Right ventricle myocardium inferior (tissue), 1 donor: ENCODE measurements at regions not wholly inside any gene's neighbourhood (a gene's known extent, or its start where the extent isn't known, plus 50 kb on each side); places are given as distances from the start of the nearest gene placed in this dataset.

ENCODE experiments used
- ATAC-seq: fragments of 200-7000 bp; cut with Tn5 transposase; one replicate; pipeline ENCODE4 v1.9.1; 2020; ENCODE audit warnings: mild to moderate bottlenecking, moderate library complexity
- DNase-seq: peaks from one replicate; pipeline ENCODE4 v3.0.0; 2021; ENCODE audit errors: missing footprints
- intact Hi-C: fragments of 100-400 bp; cut with DNase I; formaldehyde crosslinking; loops from one replicate; pipeline ENCODE4 v1.11.0; 2022
- donor health status: DM: no; HTN: yes; CAD: no; lungs with severe emphysema.

DNA sequence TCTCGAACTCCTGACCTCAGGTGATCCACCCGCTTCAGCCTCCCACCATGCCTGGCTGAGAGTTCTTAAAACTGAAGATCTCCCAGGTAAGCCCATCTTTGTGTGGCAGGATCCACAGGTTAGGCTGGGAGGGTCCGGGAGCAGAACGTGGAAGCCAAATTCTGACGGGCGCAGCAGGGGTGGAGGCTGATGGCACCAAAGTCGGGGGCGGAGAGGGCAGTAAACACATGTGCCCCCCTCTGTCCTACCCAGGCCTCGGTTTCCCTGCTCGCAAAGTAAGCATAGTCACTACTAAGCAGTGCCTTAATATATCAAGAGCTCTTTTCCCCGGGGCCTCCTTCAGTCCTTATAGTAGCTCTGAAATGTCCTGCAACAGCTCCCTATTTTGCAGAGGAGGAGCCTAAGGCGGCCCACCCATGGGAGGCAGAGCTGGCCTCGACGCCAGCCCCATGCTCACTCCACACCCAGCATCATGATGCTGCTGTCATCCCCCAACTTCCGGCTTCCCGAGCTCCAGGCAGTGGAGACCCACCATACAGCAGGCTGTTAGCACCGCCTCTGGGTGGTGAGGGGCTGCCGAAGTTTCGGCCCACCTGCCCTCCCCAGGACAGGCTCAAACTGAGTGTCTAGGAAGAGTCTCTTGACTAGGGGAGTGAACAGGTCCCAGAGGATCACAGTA is 230.0 kb downstream of the CTTN start:
- intact Hi-C loops = no loop called here
- DNase-seq (no peak), ATAC-seq (no peak)

DNA sequence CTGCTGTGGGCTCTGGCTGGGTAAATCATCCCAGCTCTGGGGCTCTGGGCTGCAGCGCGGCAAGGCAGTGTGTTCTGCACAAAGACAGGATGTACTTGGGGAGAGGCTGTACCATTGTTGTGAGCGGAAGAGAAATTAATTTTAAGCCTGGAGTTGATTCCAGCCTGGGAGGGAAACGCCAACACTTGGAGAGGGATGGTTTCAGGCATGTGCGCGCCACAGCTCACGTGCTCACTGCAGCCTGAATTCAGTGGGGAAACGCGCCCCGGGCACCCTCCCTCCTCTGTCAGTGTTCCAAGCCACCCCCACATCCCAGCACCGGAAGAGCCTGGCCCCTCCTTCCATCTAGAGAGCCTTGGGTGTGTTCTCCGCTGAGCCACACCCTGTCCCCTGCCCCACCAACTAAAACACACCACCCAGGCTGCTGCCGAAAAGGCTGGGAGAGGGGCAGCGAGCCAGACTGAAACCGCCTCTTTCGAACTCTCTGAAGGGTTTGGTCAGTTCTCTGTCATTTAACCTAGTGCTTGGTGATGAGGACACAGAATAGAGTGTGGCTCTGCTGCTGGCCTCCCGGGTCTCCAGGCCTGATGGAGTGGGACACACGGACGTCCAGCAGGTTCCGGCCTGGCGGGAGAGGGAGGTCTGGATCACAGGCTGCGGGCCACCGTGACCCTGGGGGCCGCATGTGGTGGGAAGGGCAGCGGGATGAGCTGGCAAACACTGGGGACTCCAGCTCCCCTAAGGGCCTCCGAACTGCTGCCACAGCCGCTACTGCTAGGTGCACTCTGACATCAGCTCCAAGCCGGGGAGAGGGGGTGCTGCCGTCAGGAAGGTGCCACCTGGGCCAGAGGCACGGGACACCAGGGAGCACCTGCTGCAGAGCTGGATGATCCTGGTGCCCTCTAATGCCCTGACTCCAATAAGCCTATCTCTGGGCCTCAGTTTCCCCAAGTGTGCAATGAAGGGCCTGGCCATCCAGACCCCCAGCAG is 230.8 kb downstream of the CTTN start:
- DNase-seq (peak; percentile 76), ATAC-seq (peak; percentile 56)
- intact Hi-C loops = no loop called here

DNA sequence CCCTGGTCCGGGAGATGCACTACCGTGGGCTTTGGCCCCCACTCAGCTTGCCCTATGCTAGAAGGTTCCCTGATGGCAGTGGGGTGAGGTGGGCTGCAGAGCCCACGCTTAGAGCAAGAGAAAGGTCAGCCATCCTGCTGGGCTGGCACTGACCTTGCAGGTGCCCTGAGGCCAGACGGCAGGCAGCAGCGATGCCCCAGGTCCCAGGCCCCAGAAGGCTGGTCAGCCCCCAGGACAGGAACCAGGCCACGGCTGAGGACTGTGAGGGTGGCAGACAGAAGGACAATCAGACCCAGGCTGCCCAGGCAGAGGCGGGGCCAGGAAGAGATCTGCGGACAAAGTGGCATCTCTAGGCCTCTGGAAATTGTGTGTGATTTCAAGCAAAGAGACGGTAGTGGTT is 231.7 kb downstream of the CTTN start:
- intact Hi-C loops = no loop called here
- ATAC-seq (no peak), DNase-seq (no peak)

DNA sequence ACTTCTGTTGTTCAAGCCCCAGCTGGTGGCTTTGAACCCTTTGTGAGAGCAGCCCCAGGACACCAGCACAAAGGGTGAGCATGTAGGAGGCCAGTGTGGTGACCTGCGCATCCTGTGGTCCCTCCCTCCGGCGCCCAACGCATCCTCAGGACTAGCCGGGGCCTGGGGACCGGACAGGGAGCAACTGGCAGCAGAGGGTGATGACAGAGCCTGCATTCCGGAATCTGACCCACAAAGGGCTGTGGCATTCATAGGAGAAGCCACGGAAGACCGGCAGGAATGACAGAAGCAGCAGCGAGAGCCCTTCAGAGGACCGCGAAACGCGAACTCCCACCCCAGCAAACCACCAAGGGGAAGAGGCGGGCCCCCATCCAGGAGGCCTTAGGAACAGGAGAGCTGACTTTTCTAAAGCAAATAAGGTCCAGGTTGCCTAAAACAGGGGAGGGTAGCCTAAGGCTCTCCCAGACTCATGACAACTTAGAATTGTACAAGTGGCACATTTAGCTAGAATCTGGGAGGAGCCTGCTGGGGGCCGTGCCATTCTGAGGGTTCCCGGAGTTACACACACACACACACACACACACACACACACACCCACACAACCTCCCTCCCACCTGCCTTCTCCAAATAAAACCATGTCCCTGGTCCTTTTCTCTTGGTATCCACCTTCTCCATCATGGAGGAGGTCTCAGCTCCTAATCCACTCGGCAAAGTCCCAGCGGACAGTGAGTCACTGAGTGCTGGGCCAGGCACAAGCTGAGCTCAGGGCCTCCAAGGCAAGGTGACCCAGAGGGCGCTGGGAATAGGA is 232.7 kb downstream of the CTTN start:
- intact Hi-C loops = no loop called here
- ATAC-seq (no peak), DNase-seq (no peak)

DNA sequence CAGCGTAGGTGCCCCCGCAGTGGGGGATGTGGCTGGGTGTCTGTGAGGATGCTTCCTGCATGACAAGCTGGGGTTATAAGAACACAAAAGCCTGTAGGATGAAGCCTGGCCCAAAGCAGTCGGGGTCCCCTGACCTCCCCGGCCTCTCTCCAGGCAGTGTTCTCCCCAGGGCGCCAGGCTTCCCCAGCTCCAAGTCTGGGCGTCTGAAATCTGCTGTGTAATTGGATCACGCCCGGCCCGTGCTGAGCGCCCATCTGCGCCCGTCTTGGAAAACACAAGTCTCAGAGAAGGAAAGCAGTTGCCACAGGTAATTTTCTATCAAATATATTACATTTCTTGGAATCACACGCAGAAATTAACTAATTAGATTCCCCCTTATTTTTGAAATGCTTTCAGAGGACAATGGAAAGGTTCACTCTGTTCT is 233.3 kb downstream of the CTTN start:
- no peak for ATAC-seq

DNA sequence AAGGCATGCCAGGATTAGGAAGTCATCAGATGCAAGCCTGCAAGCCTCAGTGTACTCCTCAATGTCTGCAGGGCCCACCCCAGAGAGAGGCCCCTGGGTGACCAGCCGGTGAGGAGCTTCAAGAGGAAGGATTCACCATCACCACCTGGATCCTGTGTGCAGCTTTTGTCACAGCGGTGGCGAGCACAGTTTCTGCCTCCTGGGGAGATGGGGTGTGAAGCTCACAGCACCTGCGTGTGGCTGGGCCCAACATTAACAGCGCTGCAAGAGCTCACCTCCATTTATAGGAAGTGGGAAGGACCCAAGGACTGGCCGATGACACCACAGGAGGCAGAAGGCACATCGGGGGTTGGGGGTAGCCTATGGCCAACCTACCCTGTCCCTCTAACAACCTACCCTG is 235.3 kb downstream of the CTTN start:
- intact Hi-C loops = no loop called here

More for the DNA sequence above, 233.3 kb downstream of the CTTN start:
- intact Hi-C loops = no loop called here
- DNase-seq = no peak

DNA sequence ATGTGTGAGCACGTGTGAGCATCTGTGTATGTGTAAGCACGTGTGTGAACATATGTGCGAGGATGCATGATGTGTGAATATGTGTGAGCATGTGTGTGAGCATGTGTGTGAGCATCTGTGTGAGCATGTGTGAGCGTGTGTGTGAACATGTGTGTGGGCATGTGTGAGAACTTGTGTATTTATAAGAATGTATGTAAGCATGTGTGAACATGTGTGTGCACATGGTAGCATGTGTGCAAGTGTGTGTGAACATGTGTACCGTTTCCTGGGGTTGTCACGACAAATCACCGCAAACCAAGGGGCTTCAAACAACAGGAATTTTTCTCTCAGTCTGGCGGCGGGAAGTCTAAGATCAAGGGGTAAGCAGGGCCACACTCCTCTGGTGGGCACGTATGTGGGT is 238.3 kb downstream of the CTTN start:
- DNase-seq = no peak
- intact Hi-C loops = no loop called here
- no peak for ATAC-seq

More for the DNA sequence above, 235.3 kb downstream of the CTTN start:
- no peak for ATAC-seq
- DNase-seq = no peak

DNA sequence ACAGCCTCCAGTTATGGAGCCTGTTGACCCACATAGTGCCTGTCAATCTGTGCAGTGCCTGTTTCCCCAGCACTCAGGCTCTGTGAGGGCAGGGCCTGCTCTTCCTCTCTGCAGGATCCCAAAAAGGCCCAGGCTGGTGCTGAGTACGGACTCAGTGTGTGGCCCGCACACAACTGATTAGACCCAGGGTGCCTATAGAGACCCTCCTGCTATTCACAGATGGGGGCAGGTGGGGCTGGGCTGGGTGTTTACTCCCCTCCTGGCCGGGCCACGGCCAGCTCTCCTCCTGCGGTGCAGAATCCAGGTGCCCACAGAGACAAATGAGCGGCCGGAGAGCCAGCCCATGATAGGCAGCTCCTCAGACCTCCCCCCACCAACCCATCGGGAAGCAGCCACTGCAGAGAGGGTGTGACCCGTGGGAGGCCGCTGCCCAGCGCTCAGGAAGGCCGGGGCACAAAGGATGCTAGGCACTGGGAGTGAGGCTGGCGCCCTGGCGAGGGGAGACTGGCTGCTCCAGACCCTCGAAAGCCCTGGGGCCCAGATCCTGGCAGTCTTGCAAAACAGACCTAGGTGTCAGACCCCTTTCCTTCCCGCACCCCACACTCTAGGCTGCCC is 239.0 kb downstream of the CTTN start:
- ATAC-seq = no peak
- intact Hi-C loops = no loop called here

DNA sequence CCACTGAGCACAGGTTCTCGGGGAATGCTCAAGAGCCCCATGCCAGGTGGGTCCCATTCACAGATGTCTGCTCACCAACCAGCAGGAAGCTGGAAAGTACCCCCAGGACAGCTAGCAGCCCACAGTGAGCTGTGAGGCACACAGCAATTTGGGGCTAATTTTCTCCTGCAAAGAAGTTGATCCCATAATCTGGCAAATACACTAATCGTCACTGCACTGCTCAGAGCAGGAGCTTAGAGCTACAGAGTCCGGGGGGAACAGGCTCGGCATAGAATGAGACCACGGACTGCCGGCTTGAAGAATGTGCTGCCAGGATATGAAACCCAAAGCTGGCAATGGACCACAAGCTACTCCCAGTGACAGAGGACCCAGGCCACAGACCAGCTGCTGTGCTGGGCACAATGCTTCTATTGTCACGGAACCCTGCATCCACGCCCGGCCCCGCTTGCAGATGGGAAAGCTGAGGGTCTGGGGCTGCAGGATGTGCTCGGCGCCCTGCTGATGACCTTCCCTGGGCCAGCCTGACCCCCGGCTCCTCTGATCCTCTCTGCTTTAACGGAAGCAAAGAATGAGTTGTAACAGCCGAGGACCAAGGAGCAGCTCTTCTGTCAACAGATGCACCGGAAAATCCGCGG is 239.7 kb downstream of the CTTN start:
- no peak for ATAC-seq
- DNase-seq = no peak
- intact Hi-C loops = no loop called here

More for the DNA sequence above, 239.0 kb downstream of the CTTN start:
- no peak for DNase-seq

DNA sequence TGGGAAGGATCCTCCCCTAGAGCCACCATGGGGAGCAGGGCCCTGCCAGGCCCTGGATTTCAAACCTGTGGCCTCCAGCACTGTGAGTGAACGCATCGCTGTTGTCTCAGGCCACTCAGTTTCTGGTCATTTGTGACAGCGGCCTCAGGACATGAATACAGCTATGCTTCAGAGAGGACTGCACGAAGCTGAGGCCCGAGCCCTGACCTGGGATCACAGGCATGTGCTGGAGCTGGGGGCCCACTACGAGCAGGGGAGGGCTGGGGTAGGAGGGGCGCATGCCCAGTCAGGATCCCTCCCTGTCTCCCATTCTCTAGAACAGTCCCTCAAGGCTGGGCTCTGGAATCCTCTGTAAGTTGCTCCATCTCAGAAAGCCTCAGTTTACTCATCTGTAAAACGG is 242.1 kb downstream of the CTTN start:
- ATAC-seq (no peak), DNase-seq (no peak)
- intact Hi-C loops = no loop called here

DNA sequence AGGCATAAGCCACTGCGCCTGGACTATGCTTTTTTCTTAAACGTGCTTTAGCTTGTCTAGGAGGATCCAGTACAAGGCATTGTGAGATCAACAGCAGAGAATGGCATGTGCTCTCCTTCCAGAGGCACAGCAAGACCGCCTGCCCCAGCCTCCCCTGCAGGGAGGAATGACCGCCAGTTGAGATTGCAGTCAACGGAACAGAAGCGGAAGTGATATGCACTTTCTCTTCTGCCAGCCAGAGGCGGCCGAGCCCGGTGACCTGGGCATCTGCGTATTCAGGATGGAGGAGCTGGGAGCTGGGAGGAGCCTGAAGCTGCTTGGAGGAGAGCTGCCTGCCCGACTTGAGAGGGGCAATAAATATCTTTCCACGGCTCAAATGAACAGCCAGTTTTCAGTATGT is 243.0 kb downstream of the CTTN start:
- ATAC-seq = no peak
- intact Hi-C loops = no loop called here
- no peak for DNase-seq

DNA sequence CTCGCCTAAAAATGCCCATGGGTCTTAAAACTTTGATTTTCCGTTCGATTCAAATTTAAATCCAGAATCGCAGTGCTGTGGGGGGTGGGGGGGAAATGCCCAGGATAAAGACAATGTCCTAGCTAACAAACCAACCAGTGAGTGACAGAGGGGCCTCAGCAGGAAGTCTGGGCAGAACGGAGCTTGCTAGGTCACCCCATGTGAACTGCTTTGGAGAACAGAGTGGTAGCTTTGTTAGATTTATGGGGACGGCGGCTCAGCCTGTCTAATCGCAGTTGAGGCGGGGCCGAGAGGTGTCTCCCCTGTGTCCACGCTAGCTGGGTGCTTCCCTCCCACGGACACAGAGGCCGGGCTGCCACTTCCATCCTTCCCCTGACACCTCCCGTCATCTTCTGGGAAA is 243.9 kb downstream of the CTTN start:
- intact Hi-C loops = no loop called here
- no peak for ATAC-seq
- no peak for DNase-seq

DNA sequence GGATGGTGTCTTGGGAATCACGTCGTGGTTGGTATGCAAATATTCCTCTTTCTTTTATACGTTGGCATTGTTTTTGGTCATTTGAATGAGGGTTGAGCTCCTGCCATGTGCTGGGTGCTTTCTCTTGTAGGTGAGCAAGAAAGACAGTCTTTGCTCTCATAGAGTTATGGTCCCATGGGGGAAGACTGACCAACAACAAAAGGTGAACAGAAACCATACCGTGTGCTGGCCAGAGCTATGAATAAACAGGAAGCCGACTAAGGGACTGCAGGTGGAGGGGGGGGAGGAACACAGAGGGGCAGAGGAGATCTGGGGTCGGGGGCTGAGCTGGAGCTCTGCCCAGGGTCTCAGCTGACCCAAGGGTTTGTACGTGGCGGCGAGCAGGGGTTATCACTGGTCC is 245.3 kb downstream of the CTTN start:
- ATAC-seq (no peak), DNase-seq (no peak)
- intact Hi-C loops = no loop called here

DNA sequence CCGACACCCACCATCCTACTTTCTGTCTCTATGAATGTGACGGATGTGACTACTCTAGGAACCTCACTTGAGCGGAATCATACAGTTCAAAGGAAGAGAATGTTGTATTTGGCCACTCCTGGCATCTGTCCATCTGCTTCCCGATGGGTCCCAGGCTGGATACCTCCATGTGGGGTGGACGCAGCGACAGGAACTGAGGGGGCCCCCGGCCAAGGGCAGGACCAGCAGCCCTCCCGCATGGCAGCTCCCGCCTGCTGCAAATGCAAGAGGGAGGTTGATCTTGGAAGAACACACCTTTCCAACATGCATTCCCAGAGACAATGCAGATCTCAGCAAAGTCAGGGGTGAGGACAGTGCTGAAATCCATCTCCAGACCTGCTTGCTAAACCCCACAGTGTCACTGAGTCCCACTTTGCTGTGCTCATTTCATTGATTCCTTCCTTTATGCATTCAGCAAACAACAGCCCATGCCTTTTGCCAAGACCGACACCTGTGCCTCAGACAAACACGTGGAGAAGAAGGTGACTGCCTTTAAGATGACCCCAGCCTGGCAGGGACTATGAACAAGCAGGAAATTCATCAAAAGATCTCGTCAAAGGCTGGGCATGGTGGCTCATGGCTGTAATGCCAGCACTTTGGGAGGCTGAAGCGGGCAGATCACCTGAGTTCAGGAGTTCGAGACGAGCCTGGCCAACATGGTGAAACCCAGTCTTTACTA is 246.2 kb downstream of the CTTN start:
- intact Hi-C loops = no loop called here
- DNase-seq (no peak), ATAC-seq (no peak)

DNA sequence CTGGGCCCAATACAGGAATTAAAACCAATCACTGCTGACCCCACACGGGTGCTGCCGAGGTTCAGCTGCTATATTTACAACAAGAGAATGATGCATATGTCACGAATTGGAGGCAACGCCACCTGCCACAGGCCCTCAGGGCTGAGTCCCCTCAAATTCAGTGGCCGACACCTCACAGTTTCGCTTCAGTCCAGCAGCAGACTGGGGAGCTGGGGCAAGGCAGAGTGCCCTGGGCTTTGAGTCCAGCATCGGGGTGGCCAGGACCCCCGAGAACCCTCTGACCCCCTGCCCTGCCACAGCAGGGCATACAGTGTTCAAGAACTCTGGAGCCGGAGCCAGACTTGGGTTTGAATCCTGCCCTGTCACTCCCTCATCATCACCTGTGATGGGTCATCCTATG is 247.2 kb downstream of the CTTN start:
- intact Hi-C loops = no loop called here
- ATAC-seq = no peak
- DNase-seq = no peak

DNA sequence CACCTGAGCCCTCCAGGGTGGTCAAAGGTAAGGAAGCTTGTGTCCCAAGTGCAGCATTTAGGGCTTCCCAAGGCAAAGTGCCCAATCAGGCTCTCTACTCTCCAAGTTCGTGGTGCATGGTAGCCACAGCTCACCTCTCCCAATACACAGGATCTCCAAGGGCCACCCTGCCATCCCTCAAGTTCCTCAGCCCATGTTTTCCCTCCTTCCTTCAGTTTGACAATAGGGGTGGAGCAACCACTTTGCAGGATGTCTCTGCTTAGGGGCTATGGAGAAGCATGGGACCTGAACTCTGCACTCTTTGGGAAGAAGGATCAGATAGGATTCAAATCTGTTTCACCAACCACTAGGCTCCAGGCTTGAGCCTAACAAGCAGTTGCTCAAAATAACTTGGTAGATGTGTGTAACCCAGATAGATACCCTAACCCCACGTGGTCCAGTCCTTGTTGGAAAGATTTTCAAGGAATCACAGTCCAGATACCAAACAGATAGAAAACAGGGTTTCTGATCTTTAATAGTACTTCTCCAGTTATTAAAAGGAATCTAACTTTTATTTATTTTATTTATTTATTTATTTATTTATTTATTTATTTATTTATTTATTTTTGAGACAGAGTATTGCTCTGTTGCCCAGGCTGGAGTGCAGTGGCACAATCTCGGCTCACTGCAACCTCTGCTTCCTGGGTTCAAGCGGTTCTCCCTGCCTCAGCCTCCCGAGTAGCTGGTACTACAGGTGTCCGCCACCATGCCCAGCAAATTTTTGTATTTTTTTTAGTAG is 248.1 kb downstream of the CTTN start:
- intact Hi-C loops = no loop called here
- ATAC-seq (no peak), DNase-seq (no peak)
